Memory B cell (primary cell): ENCODE measurements at regions not wholly inside any gene's neighbourhood (a gene's known extent, or its start where the extent isn't known, plus 50 kb on each side); places are given as distances from the start of the nearest gene placed in this dataset.

Experiments used
- ATAC-seq: fragments of 150-1000 bp; cut with Tn5 transposase; 2 replicates; pipeline ENCODE4 v1.10.0; 2021; ENCODE audit warnings: low read depth, mild to moderate bottlenecking, moderate library complexity
- DNase-seq, 2 donors: peaks; one replicate each; pipeline ENCODE4 v3.0.0; 2022; ENCODE audit warnings: low spot score in 2 of 2
- H3K27ac Mint-ChIP-seq: one replicate; pipeline ENCODE4 v1.8.0; 2022; ENCODE audit warnings: mild to moderate bottlenecking, moderate library complexity, mixed read lengths
- H3K27me3 Mint-ChIP-seq: one replicate; pipeline ENCODE4 v1.8.0; 2022; ENCODE audit warnings: mixed read lengths
- H3K36me3 Mint-ChIP-seq: one replicate; pipeline ENCODE4 v1.8.0; 2022; ENCODE audit warnings: mild to moderate bottlenecking, mixed read lengths
- H3K4me1 Mint-ChIP-seq: one replicate; pipeline ENCODE4 v1.8.0; 2022; ENCODE audit warnings: mixed read lengths
- H3K4me3 Mint-ChIP-seq: one replicate; pipeline ENCODE4 v1.8.0; 2022; ENCODE audit warnings: mild to moderate bottlenecking, moderate library complexity, mixed read lengths
- H3K9me3 Mint-ChIP-seq: one replicate; pipeline ENCODE4 v1.8.0; 2022; ENCODE audit warnings: mixed read lengths

DNA sequence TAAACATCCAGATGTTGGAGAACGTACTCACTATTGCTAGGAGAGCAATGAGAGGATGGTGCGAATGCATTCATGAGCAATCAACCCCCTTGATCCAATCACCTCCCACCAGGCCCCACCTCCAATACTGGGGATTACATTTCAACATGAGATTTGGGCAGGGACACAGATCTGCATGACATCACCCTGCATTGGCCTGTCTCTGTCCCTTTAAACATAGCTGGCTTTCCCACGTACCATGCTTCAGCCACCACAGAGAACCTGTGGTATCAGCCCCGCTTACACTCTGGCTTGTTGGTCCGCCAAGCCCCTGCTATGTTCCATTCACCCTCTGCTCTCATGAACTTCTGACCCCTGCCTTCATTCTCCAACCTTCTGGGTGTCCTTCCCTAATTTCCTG lies 157.5 kb upstream of the E2F8 start:
- Mint-ChIP-seq H3K4me1 (peaks cover 3% of the 10 kb centered on the region), H3K9me3 (no peaks in the 10 kb centered on the region), H3K4me3 (no peak overlapping the region), H3K27ac (no peak overlapping the region), H3K36me3 (no peaks in the 10 kb centered on the region), H3K27me3 (peaks cover 6% of the 10 kb centered on the region)
- DNase-seq = no peak
- no peak for ATAC-seq

DNA sequence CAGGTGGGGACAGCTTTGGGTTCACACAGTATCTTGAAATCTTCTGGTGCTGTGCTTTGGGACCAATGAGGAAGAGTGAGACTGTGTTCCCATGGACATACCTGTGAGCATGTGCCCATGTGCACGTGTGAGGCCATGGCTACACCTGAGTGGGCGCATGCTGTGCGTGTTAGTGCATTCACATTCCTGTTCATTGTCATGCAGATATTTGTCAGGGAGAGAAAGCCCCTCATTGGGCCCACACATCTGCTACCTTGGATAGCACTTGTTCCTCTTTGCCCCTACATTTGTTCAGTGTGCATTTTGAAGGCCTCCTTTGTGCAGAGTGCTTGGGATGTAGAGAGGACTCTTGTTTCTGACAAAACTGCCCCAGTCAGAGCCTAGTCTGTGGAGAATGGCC lies 154.3 kb upstream of the E2F8 start:
- no peak for DNase-seq
- Mint-ChIP-seq H3K27ac (no peak overlapping the region), H3K9me3 (peaks cover 4% of the 10 kb centered on the region), H3K4me3 (no peak overlapping the region), H3K27me3 (peaks cover 2% of the 10 kb centered on the region), H3K36me3 (no peaks in the 10 kb centered on the region), H3K4me1 (peaks cover 3% of the 10 kb centered on the region)
- ATAC-seq = no peak

DNA sequence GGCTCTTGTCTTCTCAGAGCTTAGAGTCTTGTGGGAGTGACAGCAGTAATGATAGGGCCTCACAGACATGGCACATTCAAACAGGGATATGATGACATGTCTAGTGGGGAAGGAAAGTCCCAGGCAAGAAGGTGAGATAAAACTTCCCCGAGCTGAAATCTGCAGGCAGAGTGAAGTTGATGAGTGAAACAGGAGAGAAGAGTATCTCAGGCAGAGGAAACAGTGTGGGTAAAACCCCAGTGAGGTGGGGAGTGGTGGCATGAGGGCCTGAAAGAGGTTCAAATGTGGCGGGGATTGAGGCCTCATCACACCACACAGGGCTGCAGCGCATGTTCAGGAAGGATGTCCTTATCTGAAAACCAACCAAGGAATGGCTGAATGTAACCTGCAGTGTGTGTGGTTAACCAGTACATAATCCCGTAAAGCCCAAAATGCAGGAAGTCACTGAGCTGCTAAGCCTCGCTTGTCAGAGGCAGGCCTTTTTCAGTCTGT lies 153.8 kb upstream of the E2F8 start:
- ATAC-seq = no peak
- H3K27ac Mint-ChIP-seq = no peak overlapping the region

DNA sequence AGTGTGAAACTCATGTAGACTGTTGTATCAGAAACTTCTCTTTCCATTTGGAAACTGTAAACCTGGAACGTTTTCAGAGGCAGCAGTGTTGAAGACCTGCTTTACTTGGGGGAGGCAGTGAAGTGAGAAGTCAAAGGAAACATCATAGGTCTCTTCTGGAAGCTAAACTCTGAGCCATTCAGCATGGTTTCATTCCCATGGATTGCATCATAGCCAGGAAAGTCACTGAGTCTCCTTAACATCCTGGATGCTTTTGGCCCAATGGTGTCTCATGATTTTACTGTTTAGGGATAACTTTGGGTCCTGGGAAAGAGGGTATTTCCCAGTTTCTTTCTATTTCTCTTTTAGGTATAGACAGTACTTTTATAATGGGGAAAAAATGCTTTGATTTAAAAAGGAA lies 153.2 kb upstream of the E2F8 start:
- H3K4me3 Mint-ChIP-seq = no peak overlapping the region
- ATAC-seq = no peak
- DNase-seq = no peak
- peaks cover 3% of the 10 kb centered on the region for H3K27me3 Mint-ChIP-seq
- no peaks in the 10 kb centered on the region for H3K36me3 Mint-ChIP-seq
- no peak overlapping the region for H3K27ac Mint-ChIP-seq
- peaks cover 4% of the 10 kb centered on the region for H3K9me3 Mint-ChIP-seq
- H3K4me1 Mint-ChIP-seq = peaks cover 3% of the 10 kb centered on the region

More for the DNA sequence above, 153.8 kb upstream of the E2F8 start:
- DNase-seq = no peak
- peaks cover 4% of the 10 kb centered on the region for H3K9me3 Mint-ChIP-seq
- H3K36me3 Mint-ChIP-seq = no peaks in the 10 kb centered on the region
- H3K4me1 Mint-ChIP-seq = peaks cover 3% of the 10 kb centered on the region
- no peak overlapping the region for H3K4me3 Mint-ChIP-seq
- peaks cover 2% of the 10 kb centered on the region for H3K27me3 Mint-ChIP-seq

DNA sequence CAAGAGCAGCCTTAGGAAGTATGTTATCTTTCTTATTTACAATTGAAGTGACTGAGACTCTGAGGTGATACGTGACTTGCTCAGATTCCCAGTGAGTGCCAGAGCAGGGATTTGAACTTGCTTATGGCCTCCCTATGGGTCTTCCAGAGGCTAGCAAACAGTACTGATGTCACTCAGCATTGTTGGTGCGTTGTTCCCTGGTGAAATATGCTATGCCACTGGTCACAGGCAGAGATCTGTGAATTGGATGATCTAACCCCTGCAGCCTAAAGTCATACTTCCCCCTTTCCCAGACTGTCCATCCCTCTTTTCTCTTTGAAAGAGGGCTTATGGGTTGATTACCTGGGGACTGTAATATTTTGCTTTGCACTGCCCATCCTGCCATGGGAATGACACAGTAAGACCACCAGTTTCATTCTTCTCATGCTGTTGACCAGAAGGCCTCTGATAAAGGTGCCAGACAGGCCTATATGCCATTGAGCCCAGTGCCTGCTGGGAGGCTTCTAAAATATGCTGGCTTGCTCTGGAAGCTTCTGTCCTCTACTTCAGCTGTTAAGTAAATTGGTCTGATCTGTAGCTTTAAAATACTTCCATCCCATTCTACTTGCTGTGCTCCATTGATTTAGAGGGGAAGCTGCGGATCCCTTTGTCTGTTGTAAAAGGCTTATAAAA lies 152.2 kb upstream of the E2F8 start:
- no peaks in the 10 kb centered on the region for H3K36me3 Mint-ChIP-seq
- no peak overlapping the region for H3K4me3 Mint-ChIP-seq
- DNase-seq = no peak
- no peak overlapping the region for H3K27ac Mint-ChIP-seq
- peaks cover 4% of the 10 kb centered on the region for H3K27me3 Mint-ChIP-seq
- H3K4me1 Mint-ChIP-seq = peaks cover 3% of the 10 kb centered on the region
- peaks cover 4% of the 10 kb centered on the region for H3K9me3 Mint-ChIP-seq
- no peak for ATAC-seq

DNA sequence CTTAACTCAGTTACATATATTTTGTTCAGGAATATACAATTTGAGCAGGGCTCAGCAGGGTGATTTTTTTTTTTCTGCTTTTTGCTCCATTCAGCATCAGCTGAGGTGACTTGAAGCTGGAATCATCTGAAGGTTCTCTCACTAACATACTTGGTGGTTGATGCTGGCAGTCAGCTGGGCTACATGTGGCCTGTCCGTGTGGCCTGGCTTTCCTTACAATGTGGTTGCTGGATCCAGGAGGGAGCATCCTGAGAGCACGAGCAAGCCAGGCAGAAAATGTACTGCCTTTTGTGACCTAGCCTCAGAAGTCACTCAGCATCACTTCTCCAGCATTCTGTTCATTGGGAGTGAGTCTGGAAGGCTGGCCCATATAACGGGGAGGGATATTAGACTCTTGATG lies 151.6 kb upstream of the E2F8 start:
- Mint-ChIP-seq H3K36me3 (no peaks in the 10 kb centered on the region), H3K4me1 (peaks cover 3% of the 10 kb centered on the region)

DNA sequence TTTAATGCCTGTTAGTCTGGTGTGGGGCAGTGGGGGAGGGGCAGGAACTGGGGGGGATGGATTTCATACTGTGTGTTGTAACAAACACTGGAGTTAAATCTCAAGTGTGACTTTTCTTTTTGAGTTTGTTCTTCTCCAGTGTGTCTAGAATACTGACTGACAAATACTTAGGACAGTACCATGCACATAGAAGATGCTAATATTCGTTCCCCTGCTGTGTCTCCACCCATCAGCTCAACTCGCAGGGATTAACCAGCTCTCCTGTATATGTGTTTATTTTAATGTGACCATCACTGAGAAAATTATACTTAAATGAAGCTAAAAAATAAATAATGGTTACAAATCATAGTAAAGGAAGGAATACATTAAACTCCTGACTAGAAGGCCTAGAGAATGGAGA lies 150.9 kb upstream of the E2F8 start:
- ATAC-seq (no peak), DNase-seq (no peak)
- no peaks in the 10 kb centered on the region for H3K36me3 Mint-ChIP-seq
- H3K9me3 Mint-ChIP-seq = peaks cover 4% of the 10 kb centered on the region
- no peak overlapping the region for H3K27ac Mint-ChIP-seq
- H3K4me3 Mint-ChIP-seq = no peak overlapping the region
- H3K4me1 Mint-ChIP-seq = peaks cover 5% of the 10 kb centered on the region
- H3K27me3 Mint-ChIP-seq = peaks cover 4% of the 10 kb centered on the region

More for the DNA sequence above, 151.6 kb upstream of the E2F8 start:
- H3K27ac Mint-ChIP-seq = no peak overlapping the region
- H3K27me3 Mint-ChIP-seq = peaks cover 4% of the 10 kb centered on the region
- ATAC-seq = no peak
- no peak for DNase-seq
- H3K4me3 Mint-ChIP-seq = no peak overlapping the region
- peaks cover 4% of the 10 kb centered on the region for H3K9me3 Mint-ChIP-seq

DNA sequence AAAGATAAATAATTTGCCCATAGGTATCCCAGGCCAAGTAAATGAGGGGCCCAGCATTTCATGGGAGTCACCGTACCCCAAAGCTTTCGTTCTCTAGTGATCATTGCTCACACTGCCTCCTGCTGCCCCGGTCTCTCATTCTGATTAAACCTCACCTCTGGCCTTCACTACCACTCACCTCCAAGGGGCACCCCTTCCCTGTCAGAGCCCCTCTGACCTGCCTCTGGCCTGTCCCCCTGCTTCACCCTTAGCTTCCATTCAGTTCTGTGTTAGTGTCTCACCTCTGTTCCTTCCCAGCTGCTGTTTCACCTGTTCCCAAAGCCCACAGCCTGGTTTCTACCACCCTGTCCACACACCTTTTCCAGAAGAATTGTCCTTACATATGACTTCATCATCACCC lies 150.3 kb upstream of the E2F8 start:
- H3K4me1 Mint-ChIP-seq = peaks cover 5% of the 10 kb centered on the region
- no peak overlapping the region for H3K27ac Mint-ChIP-seq
- peaks cover 4% of the 10 kb centered on the region for H3K27me3 Mint-ChIP-seq
- ATAC-seq (no peak), DNase-seq (no peak)
- H3K4me3 Mint-ChIP-seq = no peak overlapping the region
- H3K9me3 Mint-ChIP-seq = peaks cover 4% of the 10 kb centered on the region
- H3K36me3 Mint-ChIP-seq = no peaks in the 10 kb centered on the region

DNA sequence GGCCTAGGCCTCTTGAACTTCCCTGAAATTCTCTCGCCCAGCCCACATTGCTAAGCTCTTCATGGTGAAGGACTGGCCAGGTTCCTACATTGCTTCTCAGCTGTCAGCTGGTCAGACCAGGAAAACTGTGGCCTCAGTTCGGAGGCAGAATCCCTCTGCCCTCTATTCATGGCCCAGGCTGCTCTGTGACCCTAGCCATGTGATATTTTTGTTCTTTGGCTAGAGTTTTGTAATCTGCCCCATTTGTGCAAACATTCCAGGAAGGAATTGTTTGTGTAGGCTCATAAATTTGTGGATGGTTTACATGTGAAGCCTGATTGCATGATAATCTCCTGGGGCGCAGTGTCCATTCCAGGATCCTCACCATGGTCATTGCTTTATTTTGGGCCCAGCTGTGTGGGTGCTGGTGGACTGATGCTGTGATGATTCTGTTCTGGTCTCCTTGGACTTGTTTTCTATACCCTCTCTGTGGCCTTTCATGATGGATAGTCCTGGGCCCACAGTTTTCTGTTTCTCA lies 149.1 kb upstream of the E2F8 start:
- H3K4me3 Mint-ChIP-seq = no peak overlapping the region
- peaks cover 4% of the 10 kb centered on the region for H3K27me3 Mint-ChIP-seq
- peaks cover 5% of the 10 kb centered on the region for H3K4me1 Mint-ChIP-seq
- no peak for DNase-seq
- no peak for ATAC-seq
- H3K36me3 Mint-ChIP-seq = no peaks in the 10 kb centered on the region
- H3K9me3 Mint-ChIP-seq = peaks cover 4% of the 10 kb centered on the region
- no peak overlapping the region for H3K27ac Mint-ChIP-seq

DNA sequence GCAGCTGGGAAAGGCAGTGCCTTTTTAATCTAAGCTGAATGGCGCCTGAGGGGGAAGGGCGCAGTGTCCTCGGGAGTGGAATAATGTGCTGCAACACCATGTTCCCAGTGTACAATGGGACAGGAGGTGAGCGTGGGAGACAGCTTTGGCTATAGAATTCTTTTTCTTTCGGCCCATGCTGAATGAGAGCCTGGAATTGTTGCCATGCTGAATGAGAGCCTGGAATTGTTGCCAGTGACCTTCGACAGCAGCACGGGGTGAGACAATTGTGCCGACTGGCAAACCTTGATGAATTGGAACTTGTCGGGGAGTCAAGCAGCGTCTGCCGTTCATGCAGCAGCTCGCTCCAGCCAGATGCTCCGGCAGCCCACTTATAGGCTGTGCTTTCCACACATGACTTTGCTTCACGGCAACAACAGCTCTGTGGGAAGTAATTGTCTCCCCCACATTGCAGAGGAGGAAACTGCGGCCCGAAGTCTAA lies 141.4 kb upstream of the E2F8 start:
- no peaks in the 10 kb centered on the region for H3K36me3 Mint-ChIP-seq
- H3K27me3 Mint-ChIP-seq = peaks cover 14% of the 10 kb centered on the region
- ATAC-seq = no peak
- H3K4me1 Mint-ChIP-seq = peaks cover under 1% of the 10 kb centered on the region
- H3K4me3 Mint-ChIP-seq = no peak overlapping the region
- no peak overlapping the region for H3K27ac Mint-ChIP-seq
- DNase-seq = no peak
- H3K9me3 Mint-ChIP-seq = no peaks in the 10 kb centered on the region

DNA sequence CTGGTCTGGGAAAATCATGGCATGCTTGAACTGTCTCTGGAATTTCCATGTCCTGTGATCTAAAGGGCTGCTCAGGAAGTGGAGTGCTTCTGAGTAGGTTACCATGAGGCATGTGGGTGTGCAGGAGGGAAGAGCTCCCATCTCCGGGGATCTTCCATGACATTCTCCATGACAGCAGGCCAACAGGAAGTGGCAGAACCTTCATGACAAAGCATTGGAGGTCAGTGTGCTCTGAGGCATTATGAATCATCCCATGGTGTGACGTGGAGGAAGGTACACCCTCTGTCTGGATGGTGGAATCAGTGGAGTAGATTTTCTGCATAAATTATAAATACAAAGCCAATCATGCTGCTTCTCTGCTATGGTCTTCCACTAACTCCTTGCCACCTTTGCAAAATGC lies 139.6 kb upstream of the E2F8 start:
- Mint-ChIP-seq H3K27me3 (peaks cover 18% of the 10 kb centered on the region), H3K36me3 (no peaks in the 10 kb centered on the region), H3K27ac (no peak overlapping the region), H3K4me1 (no peaks in the 10 kb centered on the region), H3K9me3 (no peaks in the 10 kb centered on the region), H3K4me3 (no peak overlapping the region)
- DNase-seq (no peak), ATAC-seq (no peak)

DNA sequence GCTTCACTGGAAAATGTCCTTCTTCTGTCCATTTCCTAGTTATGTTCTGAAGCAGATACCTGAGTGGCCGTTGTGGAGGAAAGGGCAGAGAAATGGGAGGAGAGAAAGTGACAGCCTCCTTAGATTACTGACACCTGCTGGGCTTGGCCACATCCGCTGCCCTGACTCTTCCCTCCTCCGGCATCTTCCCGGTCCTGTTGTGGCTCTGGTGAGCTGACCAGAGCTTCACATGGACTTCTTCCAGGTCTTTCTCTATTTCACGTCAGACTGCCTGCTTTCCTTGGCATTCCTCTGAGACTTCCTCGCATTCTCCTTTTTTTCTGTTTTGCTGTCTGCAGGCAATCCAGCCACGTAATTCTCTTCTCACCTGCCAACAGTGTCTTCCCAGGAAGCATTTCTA lies 138.7 kb upstream of the E2F8 start:
- Mint-ChIP-seq H3K27me3 (peaks cover 21% of the 10 kb centered on the region), H3K36me3 (no peaks in the 10 kb centered on the region)

DNA sequence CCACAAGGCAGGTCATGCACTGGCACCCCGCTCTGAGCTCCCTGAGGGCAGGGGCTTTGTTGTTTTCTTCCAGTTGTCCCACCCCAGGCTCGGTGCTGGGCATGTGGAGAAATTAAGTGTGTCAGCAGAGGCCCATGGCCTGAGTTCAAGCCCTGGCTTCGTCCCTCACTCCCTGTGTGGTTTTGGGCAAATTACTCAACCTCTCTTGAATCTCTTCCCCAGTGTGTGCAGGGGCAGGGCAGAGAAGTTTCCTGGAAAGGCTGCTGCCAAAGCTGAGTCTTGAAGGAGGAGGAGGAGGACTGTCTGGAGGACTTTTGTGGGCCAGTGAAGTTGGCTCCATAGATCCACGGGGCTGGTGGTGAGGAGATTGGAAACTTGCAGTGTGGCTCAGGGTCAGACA lies 138.1 kb upstream of the E2F8 start:
- Mint-ChIP-seq H3K4me1 (no peaks in the 10 kb centered on the region), H3K4me3 (no peak overlapping the region), H3K27me3 (peaks cover 21% of the 10 kb centered on the region), H3K9me3 (no peaks in the 10 kb centered on the region), H3K27ac (no peak overlapping the region), H3K36me3 (no peaks in the 10 kb centered on the region)
- no peak for DNase-seq
- no peak for ATAC-seq

More for the DNA sequence above, 138.7 kb upstream of the E2F8 start:
- H3K4me1 Mint-ChIP-seq = no peaks in the 10 kb centered on the region
- no peaks in the 10 kb centered on the region for H3K9me3 Mint-ChIP-seq
- DNase-seq (no peak), ATAC-seq (no peak)
- no peak overlapping the region for H3K27ac Mint-ChIP-seq
- H3K4me3 Mint-ChIP-seq = no peak overlapping the region

DNA sequence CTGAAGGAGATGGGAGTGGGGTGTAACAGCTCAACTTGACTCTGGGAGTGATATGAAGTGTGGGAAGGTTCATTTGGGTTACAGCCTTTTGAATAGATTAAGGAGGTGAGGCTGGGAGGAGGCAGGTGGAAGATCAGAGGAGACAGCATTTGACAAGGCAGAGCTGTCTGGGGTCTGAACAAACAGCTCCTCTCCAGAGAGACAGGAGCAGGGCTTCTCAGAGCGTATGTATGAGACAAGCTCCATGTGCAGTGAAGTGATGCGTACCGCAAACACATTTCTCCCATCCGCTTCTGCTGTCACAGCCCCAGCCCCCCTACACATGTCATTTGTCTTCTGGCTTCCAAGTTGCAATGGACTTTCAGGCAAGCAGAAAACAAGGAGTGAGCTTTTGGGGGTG lies 137.1 kb upstream of the E2F8 start:
- H3K9me3 Mint-ChIP-seq = no peaks in the 10 kb centered on the region
- no peaks in the 10 kb centered on the region for H3K4me1 Mint-ChIP-seq
- DNase-seq (no peak), ATAC-seq (no peak)
- no peak overlapping the region for H3K27ac Mint-ChIP-seq
- H3K27me3 Mint-ChIP-seq = peaks cover 25% of the 10 kb centered on the region
- no peak overlapping the region for H3K4me3 Mint-ChIP-seq
- H3K36me3 Mint-ChIP-seq = no peaks in the 10 kb centered on the region

DNA sequence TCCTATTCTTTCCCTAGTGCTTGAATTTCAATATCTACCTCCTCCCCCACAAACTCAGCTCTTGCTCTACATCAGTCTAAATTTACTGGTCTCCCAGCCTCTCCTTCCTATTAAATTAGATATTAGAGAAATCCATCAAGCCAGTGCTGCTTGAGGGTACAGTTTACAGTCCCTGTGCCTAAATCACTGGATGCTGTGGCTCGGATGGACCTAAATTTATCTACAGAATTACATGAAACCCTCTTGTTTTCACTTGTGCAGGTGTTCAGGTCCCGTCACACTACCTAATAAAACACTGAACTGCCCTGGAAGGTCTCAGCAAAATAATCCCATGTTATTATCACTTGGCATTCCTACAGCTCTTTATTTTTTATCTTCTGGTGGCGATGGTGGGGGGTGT lies 134.7 kb upstream of the E2F8 start:
- Mint-ChIP-seq H3K4me3 (no peak overlapping the region), H3K36me3 (no peaks in the 10 kb centered on the region), H3K4me1 (no peaks in the 10 kb centered on the region), H3K27me3 (peaks cover 17% of the 10 kb centered on the region), H3K9me3 (no peaks in the 10 kb centered on the region), H3K27ac (no peak overlapping the region)
- DNase-seq = no peak
- no peak for ATAC-seq
